ENCODE measurements at regions not wholly inside any gene's neighbourhood (a gene's known extent, or its start where the extent isn't known, plus 50 kb on each side); places are given as distances from the start of the nearest gene placed in this dataset.

GRCh38 chr9:108562176-108562575, 293.6 kb downstream of the ACTL7B start:
- TF ChIP-seq CTCF (conservative IDR thresholded peaks at IDR 0.05; ENCODE audit: low read depth, low read length) (no peak), MAFK (IDR thresholded peaks at IDR 0.05; ENCODE audit: low read depth, low read length) (no peak), BHLHE40 (IDR thresholded peaks at IDR 0.05; ENCODE audit: low read depth, low read length) (no peak), POLR2A (IDR thresholded peaks at IDR 0.05; ENCODE audit: low read depth, low read length) (no peak)
